IMR-90 (cell line): ENCODE measurements at regions not wholly inside any gene's neighbourhood (a gene's known extent, or its start where the extent isn't known, plus 50 kb on each side); places are given as distances from the start of the nearest gene placed in this dataset.

ENCODE experiments used
- ATAC-seq: fragments of 200-7000 bp; cut with Tn5 transposase; 2 replicates; pipeline ENCODE4 v1.9.1; 2020; ENCODE audit warnings: low read depth, mild to moderate bottlenecking, moderate library complexity
- BruUV-seq: library from RNA; stranded (reverse); fragments of 400-500 nt; replicated peaks from 2 replicates; lab custom pipeline; 2021; lab: Mats Ljungman, UMichigan
- CTCF ChIA-PET: fragments of 300-600 bp; formaldehyde crosslinking; extraction: SDS; loops from one replicate; lab custom pipeline; 2021; ENCODE audit warnings: antibody characterized with exemption; lab: Yijun Ruan, JAX
- POLR2A ChIA-PET: fragments of 300-600 bp; sonication (Branson Sonifier 250); formaldehyde crosslinking; loops from one replicate; lab custom pipeline; 2022; ENCODE audit warnings: antibody characterized with exemption; ENCODE audit not compliant: unreplicated experiment; lab: Charles Lee
- DNase-seq: peaks from one replicate; pipeline ENCODE4 v3.0.0; 2013
- H2AFZ ChIP-seq: replicated peaks from 2 replicates; pipeline ENCODE3; 2013; ENCODE audit warnings: low read length, mild to moderate bottlenecking; ENCODE audit not compliant: poor library complexity
- H2AK5ac ChIP-seq: 2 replicates; pipeline ENCODE4 v1.6.1; 2013; ENCODE audit warnings: low read depth, low read length, inconsistent platforms
- H2AK9ac ChIP-seq: replicated peaks from 2 replicates; pipeline ENCODE3; 2013; ENCODE audit warnings: mild to moderate bottlenecking, low read depth, low read length, moderate library complexity; ENCODE audit not compliant: poor library complexity
- H2BK120ac ChIP-seq: 2 replicates; pipeline ENCODE4 v1.6.1; 2013; ENCODE audit warnings: low read depth, low read length, inconsistent platforms
- H2BK15ac ChIP-seq: 3 replicates; pipeline ENCODE4 v1.6.1; 2013; ENCODE audit warnings: low read depth, low read length, inconsistent platforms
- H2BK20ac ChIP-seq: 2 replicates; pipeline ENCODE4 v1.6.1; 2013; ENCODE audit warnings: low read depth, mild to moderate bottlenecking, inconsistent platforms, low read length, moderate library complexity
- H2BK5ac ChIP-seq: 2 replicates; pipeline ENCODE4 v1.6.1; 2013; ENCODE audit warnings: mild to moderate bottlenecking, low read depth, low read length, inconsistent platforms; ENCODE audit not compliant: poor library complexity, severe bottlenecking
- H3K14ac ChIP-seq: replicated peaks from 2 replicates; pipeline ENCODE4 v1.6.1; 2013; ENCODE audit warnings: low read depth, low read length, inconsistent platforms
- H3K18ac ChIP-seq: 2 replicates; pipeline ENCODE4 v1.6.1; 2013; ENCODE audit warnings: low read depth, low read length, control low read depth
- H3K23ac ChIP-seq: 2 replicates; pipeline ENCODE4 v1.6.1; 2013; ENCODE audit warnings: low read depth, low read length, inconsistent platforms
- H3K27ac ChIP-seq: 2 replicates; pipeline ENCODE4 v1.5.1; 2013; ENCODE audit warnings: mild to moderate bottlenecking, control low read depth, low read length; ENCODE audit not compliant: insufficient read depth
- H3K27me3 ChIP-seq: 2 replicates; pipeline ENCODE4 v1.6.1; 2013; ENCODE audit warnings: low read length; ENCODE audit not compliant: control insufficient read depth, insufficient read depth
- H3K36me3 ChIP-seq: 2 replicates; pipeline ENCODE4 v1.6.1; 2013; ENCODE audit warnings: low read length, mixed read lengths; ENCODE audit not compliant: control insufficient read depth, insufficient read depth
- H3K4ac ChIP-seq: 2 replicates; pipeline ENCODE4 v1.6.1; 2013; ENCODE audit warnings: low read depth, low read length, inconsistent platforms
- H3K4me1 ChIP-seq: 2 replicates; pipeline ENCODE4 v1.6.1; 2013; ENCODE audit warnings: low read length, mixed read lengths; ENCODE audit not compliant: control insufficient read depth, insufficient read depth
- H3K4me2 ChIP-seq: 2 replicates; pipeline ENCODE4 v1.6.1; 2013; ENCODE audit warnings: low read depth, mild to moderate bottlenecking, control low read depth, low read length, moderate library complexity
- H3K4me3 ChIP-seq: 2 replicates; pipeline ENCODE4 v1.5.1; 2013; ENCODE audit warnings: low read depth, mild to moderate bottlenecking, control low read depth, low read length, moderate library complexity; ENCODE audit not compliant: insufficient read depth
- H3K56ac ChIP-seq: 2 replicates; pipeline ENCODE4 v1.6.1; 2013; ENCODE audit warnings: low read length, inconsistent platforms; ENCODE audit not compliant: insufficient read depth; ENCODE audit errors: extremely low read depth
- H3K79me1 ChIP-seq, 2 experiments: 2 replicates each; pipeline ENCODE4 v1.6.1; 2013; ENCODE audit warnings: low read length in 2 of 2, inconsistent platforms in 1 of 2, low read depth in 1 of 2
- H3K9ac ChIP-seq: 2 replicates; pipeline ENCODE4 v1.6.1; 2013; ENCODE audit warnings: low read depth, low read length, control low read depth
- H3K9me1 ChIP-seq: 2 replicates; pipeline ENCODE4 v1.6.1; 2013; ENCODE audit warnings: low read length, inconsistent platforms; ENCODE audit not compliant: insufficient read depth
- H3K9me3 ChIP-seq: 2 replicates; pipeline ENCODE4 v1.6.1; 2013; ENCODE audit warnings: low read length; ENCODE audit not compliant: control insufficient read depth, insufficient read depth
- H4K20me1 ChIP-seq: 2 replicates; pipeline ENCODE4 v1.6.1; 2013; ENCODE audit warnings: low read length, inconsistent platforms; ENCODE audit not compliant: insufficient read depth
- H4K5ac ChIP-seq: 2 replicates; pipeline ENCODE4 v1.6.1; 2013; ENCODE audit warnings: mild to moderate bottlenecking, low read depth, low read length, control low read depth
- H4K8ac ChIP-seq, 2 experiments: 2 replicates each; pipeline ENCODE4 v1.6.1; 2013; ENCODE audit warnings: low read depth in 2 of 2, low read length in 2 of 2, control low read depth in 1 of 2, inconsistent platforms in 1 of 2
- H4K91ac ChIP-seq: 2 replicates; pipeline ENCODE4 v1.6.1; 2013; ENCODE audit warnings: low read depth, low read length, inconsistent platforms; ENCODE audit not compliant: insufficient read depth
- BHLHE40 ChIP-seq: fragments of 150-350 bp; IDR thresholded peaks from 2 replicates; pipeline ENCODE4 v1.6.1; 2016; ENCODE audit warnings: mild to moderate bottlenecking, low read depth, low read length
- CEBPB ChIP-seq: IDR thresholded peaks from 2 replicates; pipeline ENCODE4 v1.6.1; 2012; ENCODE audit warnings: low read depth, low read length, improper control_type of control experiment
- ELK1 ChIP-seq: fragments of 150-350 bp; IDR thresholded peaks from 2 replicates; pipeline ENCODE4 v1.6.1; 2016; ENCODE audit warnings: low read depth, mild to moderate bottlenecking, low read length, moderate library complexity, borderline replicate concordance
- FOS ChIP-seq: fragments of 150-350 bp; IDR thresholded peaks from 2 replicates; pipeline ENCODE4 v1.6.1; 2016; ENCODE audit warnings: low read depth, low read length
- MAFK ChIP-seq: IDR thresholded peaks from 2 replicates; pipeline ENCODE4 v1.6.1; 2012; ENCODE audit warnings: low read depth, low read length, improper control_type of control experiment
- MAZ ChIP-seq: IDR thresholded peaks from 2 replicates; pipeline ENCODE4 v1.6.1; 2012; ENCODE audit warnings: low read depth, mild to moderate bottlenecking, low read length, improper control_type of control experiment, moderate library complexity, borderline replicate concordance
- MXI1 ChIP-seq: IDR thresholded peaks from 2 replicates; pipeline ENCODE4 v1.6.1; 2012; ENCODE audit warnings: low read depth, mild to moderate bottlenecking, low read length, moderate library complexity, borderline replicate concordance
- NFE2L2 ChIP-seq: fragments of 150-350 bp; IDR thresholded peaks from 2 replicates; pipeline ENCODE4 v1.6.1; 2016; ENCODE audit warnings: low read depth, mild to moderate bottlenecking, low read length
- POLR2A ChIP-seq: IDR thresholded peaks from 2 replicates; pipeline ENCODE4 v1.6.1; 2012; ENCODE audit warnings: mild to moderate bottlenecking, low read depth, low read length
- RAD21 ChIP-seq: IDR thresholded peaks from 2 replicates; pipeline ENCODE4 v1.6.1; 2012; ENCODE audit warnings: low read length, improper control_type of control experiment
- RFX5 ChIP-seq: IDR thresholded peaks from 2 replicates; pipeline ENCODE4 v1.8.0; 2012; ENCODE audit warnings: low read depth, mild to moderate bottlenecking, low read length, moderate library complexity
- SMC3 ChIP-seq: fragments of 150-350 bp; IDR thresholded peaks from 2 replicates; pipeline ENCODE4 v1.6.1; 2016; ENCODE audit warnings: low read depth, mild to moderate bottlenecking, antibody characterized with exemption, low read length, moderate library complexity
- WGBS, 2 experiments: methylation state at CpG; one replicate each; pipeline versions ENCODE4 v1.1.5 to v1.1.7; 2013; ENCODE audit warnings: missing lambda C conversion rate in 2 of 2; ENCODE audit not compliant: insufficient read length in 1 of 2; ENCODE audit errors: extremely low coverage in 2 of 2; 5-methylcytosine and 5-hydroxymethylcytosine counted together
- dilution Hi-C: fragments of 300-500 bp; cut with HindIII; formaldehyde crosslinking; loops from one replicate; pipeline ENCODE4 v1.14.3; 2018; ENCODE audit warnings: low sequenced_read_pairs; ENCODE audit not compliant: unreplicated experiment
- in situ Hi-C: fragments of 300-500 bp; cut with MboI; formaldehyde crosslinking; loops from 3 replicates; pipeline ENCODE4 v1.14.3; 2019; ENCODE audit warnings: low sequenced_read_pairs, inconsistent platforms, mixed read lengths
- intact Hi-C: fragments of 100-400 bp; cut with micrococcal nuclease; formaldehyde crosslinking; loops from 2 replicates; pipeline ENCODE4 v1.10.0; 2022
- TF ChIP-seq, protein P1 (sequence below): conservative IDR thresholded peaks from 2 replicates; pipeline ENCODE4 v1.5.1; 2012; ENCODE audit warnings: mild to moderate bottlenecking, low read depth, low read length, improper control_type of control experiment

DNA sequence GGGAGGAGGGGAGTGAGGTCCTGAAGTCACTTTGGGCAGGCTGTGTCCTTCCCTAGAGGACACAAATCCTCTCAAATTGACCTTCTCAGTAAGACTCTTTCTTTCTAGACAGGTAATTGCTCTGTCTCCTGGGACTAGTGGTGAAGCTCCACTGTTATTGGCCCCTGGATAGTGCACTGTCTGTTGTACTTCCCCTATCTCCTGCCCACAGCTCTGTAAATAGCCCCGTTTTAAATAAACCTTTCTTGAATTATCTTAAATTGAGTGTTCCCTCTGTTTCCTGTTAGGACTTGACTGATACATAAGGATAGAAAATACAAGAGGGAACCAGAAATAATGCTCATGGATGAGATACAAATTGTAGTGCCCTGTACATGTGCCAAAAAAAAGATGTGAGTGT, 229.5 kb upstream of the USP24 start:
- intact Hi-C loops: no loop called here
- BruUV-seq: no TSS peak

More for the DNA sequence above, 229.5 kb upstream of the USP24 start:
- no CpG with 5 or more reads among the region's 1 CpG for WGBS, 2 experiments
- Histone ChIP-seq H4K5ac (peak overlapping the region; percentile 66), H2AK5ac (peak overlapping the region; percentile 97), H4K91ac (peak overlapping the region; percentile 96), H3K79me1 (0 out of 4 replicates have a peak, but pooled peaks cover 0 to 3% of the 10 kb centered on the region in 2 experiments), H3K4me3 (no peak overlapping the region), H3K4me2 (no peak overlapping the region), H2AK9ac (peak overlapping the region; percentile 83), H3K18ac (peak overlapping the region; percentile 91), H2BK120ac (peak overlapping the region; percentile 97), H3K4ac (peak overlapping the region; percentile 95), H2BK15ac (peak overlapping the region; percentile 96), H2AFZ (peak overlapping the region; percentile 50), H3K23ac (peak overlapping the region; percentile 68), H3K9me3 (no peaks in the 10 kb centered on the region), H3K56ac (peak overlapping the region; percentile 73), H4K20me1 (no peaks in the 10 kb centered on the region), H3K36me3 (no peaks in the 10 kb centered on the region), H2BK5ac (peak overlapping the region; percentile 92), H3K9me1 (peaks cover 19% of the 10 kb centered on the region), H3K27me3 (no peaks in the 10 kb centered on the region), H4K8ac (peak overlapping the region; percentile 81 to 90), H3K9ac (peak overlapping the region; percentile 18; the same call in 1 of the 2 replicates), H2BK20ac (peak overlapping the region; percentile 98), H3K4me1 (peaks cover 22% of the 10 kb centered on the region), H3K27ac (peak overlapping the region; percentile 91), H3K14ac (peak overlapping the region; percentile 84)
- ChIA-PET POLR2A (no interaction called here), CTCF (interaction anchor here (0.5 to 0.6 kb wide), 2 partner anchors 54 to 100 kb away, joined by 3 read pairs; no protein-coding TSS in a partner anchor)
- in situ Hi-C loops: no loop called here
- no peak for ATAC-seq
- dilution Hi-C loops: no loop called here
- no peak for DNase-seq
- no peak for TF ChIP-seq MAFK
- TF ChIP-seq FOS: no peak
- no peak for TF ChIP-seq RFX5
- TF ChIP-seq BHLHE40: no peak
- TF ChIP-seq RAD21: no peak
- TF ChIP-seq MXI1: no peak
- TF ChIP-seq POLR2A: no peak
- no peak for TF ChIP-seq NFE2L2
- no peak for TF ChIP-seq CEBPB
- TF ChIP-seq MAZ: no peak
- TF ChIP-seq ELK1: no peak
- TF ChIP-seq, protein P1, sequence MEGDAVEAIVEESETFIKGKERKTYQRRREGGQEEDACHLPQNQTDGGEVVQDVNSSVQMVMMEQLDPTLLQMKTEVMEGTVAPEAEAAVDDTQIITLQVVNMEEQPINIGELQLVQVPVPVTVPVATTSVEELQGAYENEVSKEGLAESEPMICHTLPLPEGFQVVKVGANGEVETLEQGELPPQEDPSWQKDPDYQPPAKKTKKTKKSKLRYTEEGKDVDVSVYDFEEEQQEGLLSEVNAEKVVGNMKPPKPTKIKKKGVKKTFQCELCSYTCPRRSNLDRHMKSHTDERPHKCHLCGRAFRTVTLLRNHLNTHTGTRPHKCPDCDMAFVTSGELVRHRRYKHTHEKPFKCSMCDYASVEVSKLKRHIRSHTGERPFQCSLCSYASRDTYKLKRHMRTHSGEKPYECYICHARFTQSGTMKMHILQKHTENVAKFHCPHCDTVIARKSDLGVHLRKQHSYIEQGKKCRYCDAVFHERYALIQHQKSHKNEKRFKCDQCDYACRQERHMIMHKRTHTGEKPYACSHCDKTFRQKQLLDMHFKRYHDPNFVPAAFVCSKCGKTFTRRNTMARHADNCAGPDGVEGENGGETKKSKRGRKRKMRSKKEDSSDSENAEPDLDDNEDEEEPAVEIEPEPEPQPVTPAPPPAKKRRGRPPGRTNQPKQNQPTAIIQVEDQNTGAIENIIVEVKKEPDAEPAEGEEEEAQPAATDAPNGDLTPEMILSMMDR: no peak
- TF ChIP-seq SMC3: no peak
